T47D (cell line): ENCODE measurements at regions not wholly inside any gene's neighbourhood (a gene's known extent, or its start where the extent isn't known, plus 50 kb on each side); places are given as distances from the start of the nearest gene placed in this dataset.

Experiments used
- DNase-seq, 2 experiments: peaks; one replicate each; pipeline versions ENCODE4 v3.0.0 to v3.0.0-alpha.2; 2011 to 2012; ENCODE audit warnings: low read depth in 1 of 2, low spot score in 1 of 2
- JUND ChIP-seq: IDR thresholded peaks from 2 replicates; pipeline ENCODE4 v1.6.1; 2012; ENCODE audit warnings: low read depth
- in situ Hi-C: cut with HindIII; loops from 2 replicates; pipeline ENCODE4 v1.10.0; 2016; ENCODE audit warnings: low sequenced_read_pairs, low pct_unique_long_range_greater_than_20kb

- in situ Hi-C loops: no loop called here
- no peak for TF ChIP-seq JUND
- DNase-seq: no peak
Observed at GRCh38 chr5:30337084-30337573, 856.4 kb upstream of the CDH6 start.

- DNase-seq: no peak
- no peak for TF ChIP-seq JUND
- in situ Hi-C loops: no loop called here
Observed at GRCh38 chr5:30331534-30331933, 862.0 kb upstream of the CDH6 start.

DNA sequence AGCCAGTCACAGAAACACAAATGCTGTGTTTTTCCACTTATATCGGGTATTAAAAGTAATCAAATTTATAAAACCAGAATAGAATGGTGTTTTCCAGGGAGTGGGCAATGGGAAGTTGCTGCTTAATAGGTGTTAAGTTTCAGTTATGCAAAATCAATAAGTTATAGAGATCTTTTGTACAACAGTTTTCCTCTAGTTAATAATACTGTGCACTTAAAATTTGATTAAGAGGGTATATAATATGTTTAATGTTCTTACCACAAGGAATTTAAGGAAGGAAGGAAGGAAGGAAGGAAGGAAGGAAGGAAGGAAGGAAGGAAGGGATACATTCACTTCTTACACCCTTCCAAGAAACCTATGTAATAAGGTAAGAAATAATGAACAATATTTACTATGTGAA is 867.7 kb upstream of the CDH6 start:
- TF ChIP-seq JUND: no peak
- in situ Hi-C loops: no loop called here
- no peak for DNase-seq

GRCh38 chr5:30324083-30324482 is 869.4 kb upstream of the CDH6 start:
- DNase-seq: no peak
- in situ Hi-C loops: no loop called here
- no peak for TF ChIP-seq JUND

DNA sequence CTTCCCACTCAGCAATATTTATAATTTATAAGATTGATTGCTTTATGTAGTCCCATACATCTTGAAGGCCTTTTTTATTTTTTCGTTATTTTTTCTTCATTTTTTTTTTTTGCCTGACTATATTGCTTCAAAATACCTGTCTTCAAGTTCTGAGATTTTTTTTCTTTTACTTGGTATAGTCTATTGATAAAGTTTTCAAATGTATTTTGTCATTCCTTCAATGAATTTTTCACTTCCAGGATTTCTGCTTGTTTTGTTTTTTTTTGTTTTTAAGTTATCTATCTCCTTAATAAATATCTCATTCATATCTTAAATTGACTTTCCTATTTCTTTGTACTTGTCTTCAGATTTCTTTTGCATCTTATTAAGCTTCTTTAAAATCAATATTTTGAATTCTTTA is 905.6 kb upstream of the CDH6 start:
- DNase-seq: no peak
- no peak for TF ChIP-seq JUND
- in situ Hi-C loops: no loop called here

GRCh38 chr5:30279237-30279636 is 914.2 kb upstream of the CDH6 start:
- in situ Hi-C loops: no loop called here
- DNase-seq: no peak
- TF ChIP-seq JUND: no peak

- in situ Hi-C loops: no loop called here
- DNase-seq: no peak
- no peak for TF ChIP-seq JUND
Observed at GRCh38 chr5:30267026-30267425, 926.5 kb upstream of the CDH6 start.

DNA sequence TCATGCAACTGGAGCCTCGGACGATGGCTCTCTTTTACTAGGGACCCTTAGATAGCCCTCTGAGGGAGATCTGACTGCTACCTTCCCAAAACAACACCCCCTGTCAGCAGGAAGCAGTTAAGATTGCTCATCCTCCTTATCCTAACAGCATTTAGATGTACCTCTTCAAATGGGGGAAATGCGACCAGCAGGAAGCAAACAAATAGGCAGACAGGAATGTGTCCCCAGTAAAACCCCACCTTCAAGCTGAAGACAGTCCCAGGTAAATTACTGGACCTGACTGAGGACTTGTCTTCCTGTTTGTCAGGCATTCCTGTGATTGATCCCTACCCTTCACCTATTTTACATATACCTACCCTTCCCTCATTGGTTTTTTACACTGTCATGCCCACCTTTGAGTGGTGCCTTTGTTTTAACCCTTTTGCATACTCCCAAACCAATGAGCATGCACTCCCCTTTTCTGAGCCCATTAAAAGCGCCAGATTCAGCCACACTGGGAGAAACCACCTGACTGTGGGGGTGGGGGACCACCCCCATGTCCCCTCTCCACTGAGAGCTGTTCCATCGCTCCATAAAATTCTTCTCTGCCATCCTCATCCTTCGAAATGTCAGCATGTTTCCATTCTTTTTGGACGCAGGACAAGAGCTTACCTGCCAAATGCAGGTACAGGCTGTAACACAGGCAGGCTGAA is 954.0 kb upstream of the CDH6 start:
- no peak for TF ChIP-seq JUND
- in situ Hi-C loops: no loop called here
- DNase-seq: no peak

GRCh38 chr5:30237189-30237588 is 956.3 kb upstream of the CDH6 start:
- no peak for TF ChIP-seq JUND
- DNase-seq: no peak
- in situ Hi-C loops: no loop called here

GRCh38 chr5:30209755-30210154 is 983.7 kb upstream of the CDH6 start:
- in situ Hi-C loops: no loop called here
- DNase-seq: no peak
- TF ChIP-seq JUND: no peak

GRCh38 chr5:30197662-30198061 is 995.8 kb upstream of the CDH6 start:
- DNase-seq: no peak
- in situ Hi-C loops: no loop called here
- no peak for TF ChIP-seq JUND

GRCh38 chr5:30195036-30195435 is 998.5 kb upstream of the CDH6 start:
- in situ Hi-C loops: no loop called here
- no peak for DNase-seq
- no peak for TF ChIP-seq JUND

DNA sequence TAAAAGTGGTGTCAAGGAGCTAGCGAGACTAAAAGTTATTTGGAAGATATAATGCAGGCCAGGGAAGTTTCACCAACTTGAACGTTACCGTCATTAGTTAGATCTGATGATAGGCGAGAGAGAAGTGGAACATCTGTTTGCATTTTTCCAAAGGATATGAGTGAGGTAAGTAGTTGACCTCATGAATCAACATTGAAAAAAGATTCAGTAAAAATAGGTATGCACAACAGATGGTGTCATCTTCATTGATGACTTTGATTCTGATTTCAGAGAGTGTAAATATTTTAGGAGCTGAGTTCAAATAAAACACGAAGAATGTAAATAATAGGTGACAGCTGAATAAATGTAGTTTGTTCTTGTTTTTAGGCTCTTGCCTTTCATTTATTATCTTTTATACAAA is 998.9 kb upstream of the CDH6 start:
- DNase-seq: no peak
- no peak for TF ChIP-seq JUND
- in situ Hi-C loops: no loop called here

- in situ Hi-C loops: no loop called here
- no peak for TF ChIP-seq JUND
- no peak for DNase-seq
Observed at GRCh38 chr5:30183795-30184194, 1009.7 kb upstream of the CDH6 start.
